NCI-H2171 treated with DMSO at 0.1 percent for 48 hours (cell line): ENCODE measurements at regions not wholly inside any gene's neighbourhood (a gene's known extent, or its start where the extent isn't known, plus 50 kb on each side); places are given as distances from the start of the nearest gene placed in this dataset.
"Not testable (repeated sequence)": the region's sequence is repeated elsewhere in the genome, so short reads cannot be mapped to it uniquely, and the experiment has no call there.

ENCODE experiments used
- DNase-seq: peaks from one replicate; lab custom pipeline; 2025; lab: John Stamatoyannopoulos, UW

DNA sequence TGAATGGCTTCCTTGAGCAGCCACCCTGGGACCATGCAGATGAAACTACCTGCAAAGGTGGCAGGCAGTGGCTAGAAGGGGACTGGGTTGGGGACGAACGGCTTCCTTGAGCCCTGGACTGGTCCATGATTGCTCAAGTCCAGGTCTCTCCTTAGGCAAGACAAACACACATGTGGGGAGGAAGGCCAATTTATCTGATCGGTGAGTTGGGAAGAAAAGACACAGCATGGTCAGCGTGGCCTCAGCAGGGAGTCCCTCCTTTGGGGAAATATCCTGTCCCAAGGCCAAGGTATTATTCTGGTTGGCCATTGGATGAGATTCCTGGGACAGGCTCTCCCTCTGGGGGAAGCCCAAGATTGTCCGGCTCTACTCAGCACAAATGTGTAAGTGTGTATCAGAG is 116.3 kb upstream of the ERG start:
- DNase-seq: no peak

- no peak for DNase-seq
Measured at GRCh38 chr21:38619480-38619879, 121.2 kb upstream of the ERG start.

GRCh38 chr21:38619992-38620479 is 121.8 kb upstream of the ERG start:
- DNase-seq: no peak

DNA sequence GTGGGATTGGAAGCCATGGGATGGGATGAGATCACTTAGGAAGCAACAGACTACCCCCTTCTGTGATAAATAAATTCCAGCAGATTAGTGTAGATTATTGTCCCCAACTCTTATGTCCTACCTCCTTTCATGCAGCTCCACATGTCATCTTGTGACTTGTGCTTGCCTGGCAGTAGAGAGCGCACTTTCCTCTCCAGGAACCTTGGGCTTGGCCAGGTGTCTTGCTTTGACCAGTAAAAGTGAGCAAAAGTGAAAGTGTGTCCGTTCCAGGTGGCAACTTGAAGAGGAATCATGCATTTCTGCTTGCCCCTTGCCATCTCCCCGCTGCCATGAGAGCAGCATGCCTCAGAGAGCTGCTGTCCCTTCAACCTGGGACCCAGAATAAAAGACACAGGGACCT is 122.9 kb upstream of the ERG start:
- no peak for DNase-seq

GRCh38 chr21:38622081-38622826 is 124.0 kb upstream of the ERG start:
- DNase-seq: no peak

GRCh38 chr21:38622827-38623209 is 124.5 kb upstream of the ERG start:
- DNase-seq: no peak

DNA sequence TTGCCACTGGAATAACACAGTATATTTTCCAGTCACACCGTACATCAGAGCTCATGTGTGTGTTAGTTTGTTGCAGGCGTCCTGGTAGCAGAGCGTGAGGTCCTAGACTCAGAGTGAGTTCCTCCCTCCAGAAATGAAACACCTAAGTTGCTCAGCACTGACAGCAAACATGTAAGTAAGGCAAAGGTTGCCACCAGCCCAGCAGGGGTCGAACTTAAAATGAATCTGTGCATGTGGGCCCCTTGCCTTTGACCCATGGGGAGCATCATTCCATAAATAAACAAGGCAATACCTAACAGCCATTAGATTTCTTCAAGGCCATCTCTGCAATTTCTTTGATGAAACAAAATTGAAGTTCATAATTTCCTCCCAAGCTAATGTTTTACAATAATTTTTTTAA is 125.3 kb upstream of the ERG start:
- DNase-seq: no peak

DNA sequence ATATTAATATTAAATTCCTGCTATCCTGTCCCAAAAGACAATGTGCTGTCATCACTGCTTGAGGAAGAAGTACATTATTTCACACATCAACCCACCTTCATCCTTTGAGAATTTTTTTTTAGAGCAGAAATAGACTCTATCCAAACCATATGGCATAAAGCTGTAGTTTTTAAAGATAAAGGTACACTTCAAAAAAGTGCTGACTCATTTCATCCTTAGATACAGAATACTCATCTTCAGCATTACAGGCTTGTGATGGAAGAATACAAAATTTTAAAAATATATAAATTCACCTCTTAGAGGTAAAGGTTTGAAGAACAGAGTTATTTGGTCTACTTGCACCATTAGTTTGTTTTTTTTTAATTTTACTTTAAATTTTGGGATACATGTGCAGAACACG is 126.7 kb upstream of the ERG start:
- no peak for DNase-seq

DNA sequence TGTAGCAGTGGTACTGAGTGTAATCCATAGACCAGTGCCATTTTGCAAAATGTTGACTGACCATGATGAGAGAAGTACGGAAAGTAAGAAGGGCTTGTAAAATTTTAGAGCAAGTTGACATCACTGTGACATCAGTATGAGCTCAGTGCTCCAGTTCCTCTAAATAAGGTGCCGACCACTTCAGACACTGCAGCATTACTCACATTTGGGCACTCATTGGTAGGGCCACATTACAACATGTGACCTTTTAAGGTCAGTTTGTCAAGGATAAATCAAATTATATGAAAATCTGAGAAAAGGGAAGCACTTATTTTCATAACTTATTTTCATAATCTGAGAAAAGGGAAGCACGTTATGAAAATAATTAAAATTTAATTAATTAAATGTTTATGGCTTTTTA is 128.0 kb upstream of the ERG start:
- DNase-seq: no peak

DNA sequence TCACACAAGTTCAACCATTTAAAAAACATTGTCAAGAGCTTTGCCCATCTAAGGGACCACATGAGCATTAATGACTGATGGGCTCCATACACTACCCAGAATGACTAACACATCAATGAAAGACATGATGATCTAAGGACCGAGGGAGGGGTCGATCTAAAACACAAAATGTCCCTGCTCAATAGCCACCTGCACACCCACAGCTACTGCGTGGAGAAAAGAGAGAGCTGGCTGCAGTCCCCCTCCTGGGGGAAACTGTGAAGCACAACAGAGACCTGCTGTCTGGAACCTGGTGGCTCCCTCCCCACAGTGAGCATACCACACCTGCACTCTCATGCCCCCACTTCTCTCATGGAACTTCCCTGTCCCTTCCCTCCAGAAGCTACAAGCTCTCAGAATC is 130.1 kb upstream of the ERG start:
- DNase-seq: no peak

GRCh38 chr21:38631206-38631605 is 132.9 kb upstream of the ERG start:
- DNase-seq: no peak

- no peak for DNase-seq
Measured at GRCh38 chr21:38631676-38632075, 133.4 kb upstream of the ERG start.

- DNase-seq: no peak
Measured at GRCh38 chr21:38637161-38637560, 138.9 kb upstream of the ERG start.

- no peak for DNase-seq
Measured at GRCh38 chr21:38639571-38640354, 141.5 kb upstream of the ERG start.

GRCh38 chr21:38640355-38640742 is 142.1 kb upstream of the ERG start:
- DNase-seq: not testable (repeated sequence)

GRCh38 chr21:38643404-38644023 is 145.2 kb upstream of the ERG start:
- no peak for DNase-seq

- DNase-seq: no peak
Measured at GRCh38 chr21:38645282-38645681, 147.0 kb upstream of the ERG start.

- DNase-seq: no peak
Measured at GRCh38 chr21:38646213-38646837, 148.0 kb upstream of the ERG start.

DNA sequence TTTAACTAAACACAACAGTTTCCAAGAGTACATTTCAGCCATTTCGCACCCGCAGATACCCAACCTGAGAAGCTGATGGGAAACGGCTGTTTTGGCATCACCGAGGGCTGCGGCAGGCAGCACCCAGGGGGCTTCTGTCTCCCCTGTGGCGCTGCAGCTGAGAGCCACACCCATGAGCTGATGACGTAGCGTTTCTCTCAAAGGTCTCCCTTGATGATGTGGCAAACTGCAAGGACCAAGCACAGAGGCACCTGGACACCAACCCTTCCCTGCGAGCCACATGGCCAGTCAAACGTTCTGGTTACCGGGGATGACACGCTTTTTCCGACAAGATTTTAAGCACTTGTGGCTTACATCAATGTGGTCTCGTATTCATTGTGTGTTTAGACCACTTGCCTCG is 150.8 kb upstream of the ERG start:
- no peak for DNase-seq

DNA sequence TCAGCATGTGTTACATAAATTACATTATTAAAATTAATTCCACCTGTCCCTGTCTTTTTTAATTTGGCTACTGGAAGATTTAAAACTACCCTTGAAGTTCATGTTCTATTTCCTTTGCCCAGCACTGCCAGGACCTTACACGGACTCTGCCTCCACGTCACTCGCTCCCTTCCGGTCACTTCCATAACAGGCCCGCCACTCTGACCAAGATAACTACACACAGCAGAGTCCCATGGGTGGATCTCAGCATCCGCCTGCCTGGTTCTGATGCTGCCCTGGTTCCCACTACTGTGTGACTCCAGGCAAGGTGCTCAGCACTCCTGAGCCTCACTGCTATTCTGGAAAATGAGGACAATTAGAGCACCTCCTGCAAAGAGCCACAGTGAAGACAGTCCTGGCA is 153.3 kb upstream of the ERG start:
- DNase-seq: no peak

- no peak for DNase-seq
Measured at GRCh38 chr21:38652396-38652795, 153.3 kb upstream of the ETS2 start.

- DNase-seq: no peak
Measured at GRCh38 chr21:38654580-38654979, 151.1 kb upstream of the ETS2 start.

DNA sequence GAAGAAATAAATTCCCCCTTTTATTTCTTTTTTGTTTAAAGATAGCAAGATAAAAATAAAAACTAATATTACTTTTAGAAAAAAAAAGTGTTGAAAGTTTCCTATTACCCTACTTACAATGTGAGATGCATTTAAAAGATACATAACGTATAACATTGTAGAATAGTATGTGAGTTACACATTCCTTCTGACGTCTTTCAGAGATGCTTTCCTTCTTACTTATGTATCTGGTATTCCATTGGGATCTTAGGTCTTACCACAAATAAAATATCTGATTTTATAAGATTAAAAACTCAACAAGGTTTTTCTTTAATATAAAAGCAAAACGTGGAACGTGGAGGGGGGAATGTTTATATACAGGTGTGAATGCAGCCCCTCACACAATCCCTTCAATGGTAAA is 147.2 kb upstream of the ETS2 start:
- DNase-seq: no peak
